GM18499 (cell line): ENCODE measurements at regions not wholly inside any gene's neighbourhood (a gene's known extent, or its start where the extent isn't known, plus 50 kb on each side); places are given as distances from the start of the nearest gene placed in this dataset.
"Not testable (repeated sequence)": the region's sequence is repeated elsewhere in the genome, so short reads cannot be mapped to it uniquely, and the experiment has no call there.

ENCODE experiments used
- ATAC-seq: cut with Tn5 transposase; IDR thresholded peaks from one replicate; pipeline ENCODE4 v1.9.1; 2021; ENCODE audit warnings: moderate number of reproducible peaks; ENCODE audit not compliant: insufficient read depth, unreplicated experiment

DNA sequence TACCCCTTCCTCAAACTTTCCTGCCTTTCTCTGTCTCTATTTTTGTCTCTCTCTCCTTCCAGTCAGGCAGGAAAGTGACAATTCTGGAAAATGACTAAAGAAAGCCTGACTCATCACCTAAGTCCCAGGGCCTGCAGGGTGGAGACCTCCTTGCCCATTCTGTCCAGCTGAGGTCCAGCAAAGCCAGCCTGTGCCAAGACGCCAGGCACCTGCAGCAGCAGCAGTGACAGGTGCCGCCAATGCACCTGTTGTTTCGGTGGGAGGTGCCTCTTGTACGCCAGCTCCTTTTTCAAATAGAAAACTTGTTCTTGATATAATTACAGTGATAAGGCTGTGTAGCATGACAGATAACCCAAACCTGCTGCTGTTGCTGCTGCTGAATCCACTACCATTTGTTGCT, 501.3 kb downstream of the NTRK3 start:
- no peak for ATAC-seq

DNA sequence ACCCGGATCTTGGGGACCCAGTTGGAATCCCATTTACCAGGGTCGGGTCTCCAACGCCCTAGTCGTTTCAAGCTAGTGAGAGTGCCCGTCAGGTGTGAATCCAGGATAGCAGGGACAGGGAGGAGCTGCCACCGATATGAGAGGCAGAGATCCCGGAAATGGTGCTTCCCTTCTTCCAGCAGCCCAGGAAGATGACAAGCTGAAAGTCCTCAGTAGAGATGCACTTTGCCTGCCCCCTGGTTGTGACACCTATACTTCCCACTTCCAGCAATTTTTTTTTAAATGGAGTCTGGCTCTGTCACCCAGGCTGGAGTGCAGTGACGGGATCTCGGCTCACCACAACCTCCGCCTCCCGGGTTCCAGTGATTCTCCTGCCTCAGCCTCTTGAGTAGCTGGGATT, 503.0 kb downstream of the NTRK3 start:
- ATAC-seq: no peak

DNA sequence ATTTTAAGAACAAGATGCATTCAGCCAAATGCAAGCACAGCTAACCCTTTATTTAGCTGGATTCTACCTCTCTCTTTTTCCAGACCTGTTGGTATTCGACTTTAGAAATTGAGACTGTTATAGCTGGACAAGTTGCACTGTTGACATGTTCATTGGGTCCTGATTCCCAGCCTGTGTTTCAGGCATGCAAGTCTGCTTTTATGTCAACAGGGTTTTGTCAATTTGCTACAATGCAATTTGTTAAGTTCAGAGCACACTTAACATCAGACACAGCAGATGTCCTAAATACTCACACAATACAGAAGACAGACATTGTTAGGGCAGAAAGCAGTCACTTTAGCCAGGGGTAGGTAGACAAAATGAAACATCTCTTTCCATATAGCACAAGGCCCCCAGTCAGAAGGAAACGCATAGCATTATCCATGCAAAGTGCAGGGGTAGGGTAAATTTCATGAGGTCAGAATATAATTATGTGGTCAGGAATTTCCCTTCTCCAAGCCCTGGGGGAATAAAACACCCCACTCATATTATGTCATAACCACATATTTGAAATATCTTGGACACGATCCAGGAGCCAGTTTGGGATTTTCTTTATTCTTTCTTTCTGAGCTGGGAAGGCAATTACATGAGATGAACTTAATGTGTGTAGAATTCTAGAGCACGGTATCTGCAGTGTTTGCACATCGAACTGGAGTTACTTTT, 504.1 kb downstream of the NTRK3 start:
- ATAC-seq: no peak

DNA sequence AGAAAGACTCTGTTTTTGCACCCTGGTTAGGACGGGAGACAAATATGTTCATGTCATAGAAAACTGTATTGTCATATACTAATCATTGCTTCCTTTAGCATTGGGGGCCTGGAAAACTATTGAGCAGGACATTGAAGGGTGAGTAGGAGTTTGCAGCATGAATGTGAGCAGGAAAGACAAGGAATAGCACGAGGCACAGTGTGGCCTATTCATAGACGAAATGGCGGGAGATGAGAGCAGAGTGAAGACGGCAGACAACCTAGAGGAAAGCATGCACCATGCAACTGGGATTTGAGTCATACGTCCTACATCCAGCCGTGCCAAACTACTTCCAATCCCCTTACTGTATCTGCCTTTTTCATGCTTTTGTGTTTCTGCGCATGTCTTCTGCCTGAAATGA, 508.1 kb downstream of the NTRK3 start:
- no peak for ATAC-seq

DNA sequence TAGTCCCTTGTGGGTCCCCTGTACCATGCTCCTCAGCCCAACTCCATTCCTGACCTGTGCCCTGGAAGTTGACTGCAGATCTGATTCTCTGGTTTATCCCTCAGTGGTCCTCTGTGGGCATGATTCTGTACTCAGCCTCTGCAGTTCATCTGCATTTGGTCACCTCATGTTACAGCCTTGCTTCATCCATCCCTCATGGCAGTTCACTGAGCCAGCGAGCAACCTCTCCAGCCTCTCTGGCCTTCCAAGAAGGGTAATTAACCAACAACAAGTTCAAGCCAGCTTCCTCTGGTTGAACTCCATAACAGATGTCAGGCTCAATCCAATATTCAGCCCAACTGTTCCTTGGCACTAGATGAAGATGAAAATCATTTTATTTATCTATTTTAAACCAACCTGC, 509.5 kb downstream of the NTRK3 start:
- ATAC-seq: no peak

DNA sequence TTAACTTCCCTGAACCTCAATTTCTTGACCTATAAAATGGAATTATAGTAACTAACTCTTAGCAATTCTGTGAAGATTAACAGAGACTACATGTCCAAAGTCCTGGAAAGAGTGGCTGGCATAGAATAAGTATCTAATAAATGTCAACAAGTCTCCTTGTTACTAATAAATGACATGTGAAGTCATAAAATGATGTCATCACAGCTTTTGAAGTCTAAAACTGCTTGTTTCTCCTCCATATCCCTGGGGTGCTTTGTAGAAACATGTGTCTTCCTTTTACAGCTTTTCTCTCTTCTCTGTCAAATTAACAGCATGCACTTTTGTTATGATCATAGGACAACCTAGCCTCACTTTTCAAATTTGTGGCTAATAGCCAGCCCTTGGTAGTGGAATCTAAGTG, 510.2 kb downstream of the NTRK3 start:
- ATAC-seq: no peak

DNA sequence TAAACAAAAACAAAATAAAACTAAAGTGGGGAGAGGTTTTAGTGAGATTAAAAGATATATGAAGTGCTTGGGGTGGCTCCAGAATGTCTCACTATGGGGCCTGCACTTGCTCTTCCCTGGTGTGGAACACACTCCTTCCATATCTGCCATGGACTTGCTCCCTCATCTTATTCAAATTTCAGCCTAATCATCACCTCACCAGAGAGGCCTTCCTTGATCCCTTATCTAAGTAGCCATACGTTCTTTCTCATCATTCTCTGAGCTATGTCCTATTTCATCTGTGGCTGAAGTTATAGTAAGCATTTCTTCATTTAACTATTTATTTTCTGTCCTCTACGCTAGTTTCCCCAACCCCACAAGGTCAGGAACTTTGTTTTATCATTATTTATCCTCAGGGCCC, 511.7 kb downstream of the NTRK3 start:
- ATAC-seq: no peak

DNA sequence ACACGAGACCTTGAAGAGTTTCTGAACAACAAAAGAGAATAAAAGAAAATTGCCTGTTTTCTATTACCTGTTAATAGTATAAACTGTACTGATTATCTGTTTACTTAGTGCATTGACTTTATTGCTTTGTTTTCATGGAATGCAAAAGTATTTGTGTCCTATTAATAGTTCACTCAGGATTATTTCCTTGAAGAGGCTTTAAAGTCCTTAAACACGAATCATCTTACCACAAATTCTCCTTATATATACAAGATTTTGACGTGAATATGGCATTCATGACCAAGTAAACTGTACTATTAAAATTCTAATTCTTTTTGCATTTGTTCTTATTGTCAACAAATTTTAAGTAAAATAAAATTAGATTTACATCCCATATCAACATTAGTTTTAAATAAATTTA, 513.0 kb downstream of the NTRK3 start:
- no peak for ATAC-seq

DNA sequence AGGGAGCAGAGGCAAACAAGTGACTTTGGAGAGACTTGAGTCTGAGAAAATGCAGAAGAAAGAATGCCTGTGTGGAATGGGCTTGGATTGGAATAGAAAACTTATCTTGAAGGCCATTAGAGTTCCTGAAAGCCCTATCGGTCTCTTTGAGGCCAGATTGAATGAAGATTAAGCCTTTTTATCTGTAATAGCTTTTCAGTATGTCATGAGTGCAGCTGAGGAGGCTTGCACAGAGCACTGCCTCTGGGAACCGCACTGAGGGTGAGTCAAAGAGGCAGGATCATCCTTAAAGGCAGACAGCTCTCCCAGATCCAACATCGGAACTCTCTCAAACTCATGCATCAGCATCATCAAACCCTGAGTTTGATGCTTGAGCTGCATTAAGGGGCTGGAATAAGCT, 515.2 kb downstream of the NTRK3 start:
- no peak for ATAC-seq

DNA sequence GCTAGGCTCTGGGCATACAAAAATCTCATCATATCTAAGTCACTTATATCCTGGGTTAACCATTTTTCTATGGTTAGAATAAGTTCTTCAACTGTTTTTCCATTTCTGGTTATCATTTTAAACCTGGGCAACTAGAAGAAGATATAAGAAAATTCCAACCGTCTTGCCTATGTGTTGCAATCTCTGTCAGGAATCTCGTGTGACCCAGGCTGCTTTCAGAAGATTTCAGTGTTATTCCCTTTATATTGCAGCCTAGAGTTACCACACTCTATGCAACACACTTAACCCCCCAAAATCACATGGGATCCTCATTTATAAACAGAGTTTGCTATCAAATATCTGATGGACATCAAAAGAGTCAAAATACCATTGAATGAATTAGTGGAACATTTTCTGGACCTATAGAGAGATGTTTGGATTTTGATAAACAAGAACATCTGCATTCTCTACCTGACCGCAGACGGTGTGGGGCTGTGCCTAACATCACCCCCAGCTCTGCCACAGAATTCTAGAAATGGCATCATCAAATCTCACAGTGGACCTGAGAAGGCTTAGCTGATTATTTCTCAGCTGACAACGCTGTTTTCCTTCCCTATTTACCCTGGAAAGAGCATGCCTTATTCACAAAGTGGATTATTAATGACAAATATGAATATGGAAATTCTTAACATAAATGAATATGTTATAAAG, 515.7 kb downstream of the NTRK3 start:
- no peak for ATAC-seq

DNA sequence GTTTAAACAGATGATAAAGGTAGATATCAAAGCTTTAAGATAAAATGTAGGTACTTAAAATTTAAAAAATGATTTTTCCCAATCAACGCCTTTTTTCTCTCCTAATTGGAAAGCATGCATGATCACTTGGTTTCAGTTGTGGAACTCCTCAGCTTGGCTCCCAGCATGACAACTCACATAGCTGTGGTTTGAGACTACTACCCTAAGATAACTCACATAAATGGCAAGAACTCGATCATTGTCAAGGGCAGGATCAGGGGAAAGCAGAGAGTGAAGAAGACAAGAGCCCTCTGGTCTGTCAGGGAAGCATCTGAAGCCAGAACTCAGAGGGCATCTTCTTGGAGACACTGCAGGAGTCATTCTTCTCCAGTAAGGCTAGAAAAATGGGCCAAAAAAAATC, 516.7 kb downstream of the NTRK3 start:
- ATAC-seq: no peak

DNA sequence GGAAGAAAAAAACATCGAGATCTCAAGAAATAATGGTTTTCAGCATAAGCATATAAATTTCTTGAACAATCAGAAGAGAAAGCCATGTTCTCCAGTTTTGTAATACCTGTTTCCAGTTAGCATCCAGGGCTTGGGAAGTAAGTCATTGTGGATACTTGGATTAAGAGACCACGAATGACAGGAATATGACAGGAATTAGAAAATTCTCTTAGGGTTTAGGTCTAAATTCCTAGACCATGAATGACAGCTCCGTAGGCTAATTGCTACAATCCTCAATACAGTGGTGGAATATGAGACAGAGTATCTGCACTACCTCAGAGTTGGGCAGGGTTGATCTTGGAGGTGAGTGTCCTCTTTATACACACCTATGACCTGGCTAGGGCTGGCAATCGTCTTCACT, 517.5 kb downstream of the NTRK3 start:
- ATAC-seq: no peak

DNA sequence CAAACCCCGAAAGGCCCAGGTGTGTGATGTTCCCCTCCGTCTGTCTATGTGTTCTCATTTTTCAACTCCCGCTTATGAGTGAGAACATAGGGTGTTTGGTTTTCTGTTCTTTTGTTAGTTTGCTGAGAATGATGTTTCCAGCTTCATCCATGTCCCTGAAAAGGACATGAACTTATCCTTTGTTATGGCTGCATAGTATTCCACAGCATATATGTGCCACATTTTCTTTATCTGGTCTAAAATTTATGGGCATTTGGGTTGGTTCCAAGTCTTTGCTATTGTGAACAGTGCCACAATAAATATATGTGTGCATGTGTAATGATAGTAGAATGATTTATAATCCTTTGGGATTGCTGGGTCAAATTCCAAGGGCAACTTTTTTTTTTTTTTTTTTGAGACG, 519.1 kb downstream of the NTRK3 start:
- not testable (repeated sequence) for ATAC-seq

DNA sequence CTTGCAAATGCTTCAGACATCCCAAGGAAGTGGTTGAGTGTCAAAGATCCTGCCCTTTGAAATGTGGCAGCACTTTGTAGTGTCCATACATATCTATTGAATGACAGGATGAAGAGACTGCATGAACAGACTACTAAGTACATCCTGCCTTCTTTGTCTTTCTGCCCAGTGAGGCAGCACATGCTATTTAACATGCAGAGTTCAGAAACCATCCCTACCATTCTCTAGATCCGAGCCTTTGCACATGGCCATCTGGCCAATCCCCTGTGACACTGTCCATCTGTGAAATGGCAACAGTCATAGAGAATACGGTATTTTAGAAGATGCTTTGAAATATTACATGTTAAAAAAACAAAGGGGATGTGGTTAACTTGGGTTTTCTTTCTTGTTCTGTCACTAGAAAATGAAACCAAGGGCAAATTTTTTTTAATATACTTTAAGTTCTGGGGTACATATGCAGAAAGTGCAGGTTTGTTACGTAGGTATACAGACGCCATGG, 519.6 kb downstream of the NTRK3 start:
- no peak for ATAC-seq

DNA sequence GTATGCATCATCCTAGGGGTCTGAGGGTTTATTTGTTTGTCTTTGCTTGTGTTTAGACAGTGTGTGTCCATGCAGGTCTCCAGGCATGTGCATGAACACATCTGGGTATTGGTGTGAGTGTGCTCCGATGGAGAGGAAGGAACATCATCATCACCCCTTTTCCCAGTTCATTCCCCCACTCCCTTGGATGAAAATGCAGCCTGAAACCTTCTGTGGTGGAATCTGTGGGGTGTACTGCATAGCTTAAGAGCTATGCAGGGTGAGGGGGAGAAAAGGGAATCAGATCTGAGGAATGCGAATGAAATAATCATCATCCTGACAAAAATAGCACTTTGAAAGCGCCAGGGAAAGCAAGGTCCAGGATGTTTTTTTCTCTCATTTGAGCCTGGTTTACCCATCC, 520.1 kb downstream of the NTRK3 start:
- ATAC-seq: no peak

DNA sequence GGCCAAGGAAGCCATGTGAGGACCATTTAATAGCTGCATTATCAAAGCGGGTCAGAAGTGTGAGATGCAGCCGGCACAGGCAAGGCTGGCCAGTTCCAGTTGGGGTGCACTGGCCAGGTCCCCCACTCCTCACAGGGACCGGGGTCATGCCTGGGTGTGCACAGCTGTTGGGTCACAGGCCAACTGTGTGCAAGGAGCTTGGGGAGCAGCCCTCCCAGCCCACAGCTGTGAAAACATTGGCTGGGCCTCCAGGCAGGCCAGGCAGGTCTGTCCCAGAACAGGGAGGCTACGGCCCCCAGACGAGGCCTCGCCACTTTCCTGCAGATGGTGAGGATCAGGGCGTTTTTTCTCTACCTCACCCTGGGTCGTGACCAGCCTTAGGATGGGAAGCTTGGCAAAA, 521.0 kb downstream of the NTRK3 start:
- no peak for ATAC-seq

DNA sequence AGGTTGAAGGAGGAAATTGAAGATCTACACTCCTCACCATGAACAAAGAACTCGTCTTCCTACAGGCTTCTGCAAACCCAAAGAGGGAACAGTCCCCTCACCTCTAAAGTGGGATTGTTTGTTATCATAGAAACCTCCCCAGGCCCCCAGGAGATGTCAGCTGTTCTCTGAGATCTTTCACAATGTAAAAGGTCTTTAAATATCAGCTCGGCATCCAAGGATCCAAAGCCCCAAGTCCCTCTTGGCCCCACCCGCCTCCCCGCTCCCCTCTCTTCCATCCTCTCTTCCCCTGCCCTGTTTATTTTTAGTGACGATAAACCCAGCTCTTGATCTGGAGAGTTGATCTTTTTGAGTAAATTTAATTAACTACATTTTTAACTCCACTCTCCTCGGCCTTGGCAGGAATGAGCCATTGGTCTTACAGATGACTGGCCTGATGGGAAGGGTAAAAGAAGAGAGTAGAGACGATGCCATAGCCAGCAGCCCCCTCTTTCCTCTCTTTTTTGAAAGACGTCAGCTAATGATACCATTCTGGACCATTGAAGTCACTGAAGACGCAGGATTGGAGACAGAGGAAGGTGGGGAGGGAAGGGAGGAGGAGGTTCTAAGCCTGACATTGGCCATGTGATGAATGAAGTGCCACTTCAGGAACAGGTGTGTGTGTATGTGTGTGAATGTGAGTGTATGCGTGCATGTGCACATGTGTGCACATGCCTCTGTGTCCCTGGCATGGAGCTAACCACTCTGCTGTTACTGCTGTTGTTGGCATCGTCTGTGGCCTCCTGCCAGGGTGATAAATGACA, 521.8 kb downstream of the NTRK3 start:
- no peak for ATAC-seq

DNA sequence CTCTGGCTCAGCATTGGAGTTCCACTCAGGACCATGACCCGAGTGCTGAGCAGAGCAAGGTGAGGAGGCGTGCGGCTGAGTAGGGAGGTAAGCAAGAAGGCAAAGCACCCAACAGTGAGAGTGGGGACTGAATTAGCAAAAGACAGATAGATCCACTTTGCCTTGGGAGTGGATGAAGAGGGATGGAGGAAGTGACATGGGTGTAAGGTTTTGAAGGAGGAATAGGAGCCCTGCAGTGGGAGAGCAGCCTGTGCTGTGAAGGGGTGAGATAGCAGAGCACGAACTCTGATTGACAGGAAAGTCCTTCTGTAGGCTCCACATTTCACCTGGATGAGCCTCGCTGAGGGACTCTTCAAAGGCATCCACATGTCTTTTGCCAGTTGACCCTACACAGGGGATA, 522.6 kb downstream of the NTRK3 start:
- ATAC-seq: no peak

DNA sequence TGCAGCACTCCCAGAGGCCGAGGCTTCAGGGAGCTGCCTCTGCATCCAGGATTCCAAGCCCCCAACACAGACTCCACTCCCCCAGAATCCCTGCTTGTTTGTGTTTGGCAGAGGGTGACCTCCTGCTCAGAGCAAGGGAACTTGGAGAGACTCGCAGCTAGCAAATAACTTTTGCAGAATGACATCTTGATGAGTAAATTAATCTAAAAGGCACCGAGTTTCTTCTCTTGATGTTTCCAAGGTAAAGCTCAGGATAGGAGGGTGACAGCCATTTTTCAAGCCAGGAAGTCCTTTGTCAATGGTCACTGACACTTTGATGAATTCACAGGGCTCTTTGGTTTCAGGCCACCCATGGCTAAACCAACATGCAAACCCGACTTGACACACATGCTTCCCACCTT, 523.0 kb downstream of the NTRK3 start:
- ATAC-seq: no peak

DNA sequence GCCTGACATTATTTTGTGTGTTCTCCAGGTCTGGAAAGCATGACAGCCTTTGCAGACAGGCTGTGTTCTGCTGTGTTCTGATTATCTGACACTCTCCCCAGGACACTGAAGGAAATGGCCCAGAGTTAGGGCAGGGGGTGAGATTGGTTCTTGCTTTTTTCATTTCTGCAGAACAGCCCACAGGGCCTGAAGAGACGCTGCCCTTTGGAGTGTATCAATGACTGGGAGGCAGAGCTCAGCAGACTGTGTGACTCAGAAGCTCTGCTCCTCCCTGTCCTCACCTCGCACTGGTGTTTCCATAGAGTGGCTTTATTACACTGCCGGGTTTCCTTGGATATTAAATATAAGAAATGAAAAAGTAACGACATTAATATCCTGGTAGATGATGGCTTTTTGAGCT, 523.6 kb downstream of the NTRK3 start:
- no peak for ATAC-seq

DNA sequence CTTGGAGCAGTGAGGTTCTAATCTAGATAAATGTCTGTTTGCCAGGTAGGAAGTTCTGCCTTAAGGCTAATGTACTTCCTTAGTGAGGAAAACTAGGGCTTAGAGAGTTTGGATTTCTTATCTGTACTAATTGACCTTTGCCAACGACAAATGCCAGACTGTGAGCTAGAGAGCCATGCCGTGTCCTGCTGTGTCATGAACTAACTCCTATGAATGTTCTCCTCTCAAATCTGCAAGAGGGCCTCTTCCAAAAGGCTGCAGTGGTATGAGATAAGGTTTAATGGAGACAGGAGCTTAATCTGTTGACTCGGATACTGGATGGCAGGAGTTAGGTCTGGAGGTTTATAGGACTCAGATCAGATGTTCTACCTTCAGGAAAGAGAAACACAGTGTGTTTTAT, 524.9 kb downstream of the NTRK3 start:
- ATAC-seq: no peak
